ENCODE measurements at regions not wholly inside any gene's neighbourhood (a gene's known extent, or its start where the extent isn't known, plus 50 kb on each side); places are given as distances from the start of the nearest gene placed in this dataset.

DNA sequence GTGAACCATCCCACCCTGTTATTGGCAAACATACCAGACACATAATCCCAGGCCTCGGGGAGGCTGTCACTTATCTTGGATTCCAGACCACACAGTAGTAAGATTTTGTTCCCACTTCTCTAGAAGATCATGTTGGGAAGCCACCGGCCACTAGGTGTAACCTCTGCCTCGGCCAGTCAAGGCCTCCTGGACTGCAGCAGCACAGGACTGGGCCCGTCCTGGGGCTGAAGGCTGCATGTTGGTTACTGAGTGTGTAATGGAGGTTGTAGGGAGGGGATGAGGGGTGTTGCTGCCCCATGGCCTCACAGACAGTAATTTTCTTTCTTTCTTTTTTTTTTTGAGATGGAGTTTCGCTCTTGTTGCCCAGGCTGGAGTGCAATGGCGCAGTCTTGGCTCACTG, 92.4 kb upstream of the SYT13 start:
- TF ChIP-seq POLR2A (IDR thresholded peaks at IDR 0.05): no peak
- TF ChIP-seq, protein P1, sequence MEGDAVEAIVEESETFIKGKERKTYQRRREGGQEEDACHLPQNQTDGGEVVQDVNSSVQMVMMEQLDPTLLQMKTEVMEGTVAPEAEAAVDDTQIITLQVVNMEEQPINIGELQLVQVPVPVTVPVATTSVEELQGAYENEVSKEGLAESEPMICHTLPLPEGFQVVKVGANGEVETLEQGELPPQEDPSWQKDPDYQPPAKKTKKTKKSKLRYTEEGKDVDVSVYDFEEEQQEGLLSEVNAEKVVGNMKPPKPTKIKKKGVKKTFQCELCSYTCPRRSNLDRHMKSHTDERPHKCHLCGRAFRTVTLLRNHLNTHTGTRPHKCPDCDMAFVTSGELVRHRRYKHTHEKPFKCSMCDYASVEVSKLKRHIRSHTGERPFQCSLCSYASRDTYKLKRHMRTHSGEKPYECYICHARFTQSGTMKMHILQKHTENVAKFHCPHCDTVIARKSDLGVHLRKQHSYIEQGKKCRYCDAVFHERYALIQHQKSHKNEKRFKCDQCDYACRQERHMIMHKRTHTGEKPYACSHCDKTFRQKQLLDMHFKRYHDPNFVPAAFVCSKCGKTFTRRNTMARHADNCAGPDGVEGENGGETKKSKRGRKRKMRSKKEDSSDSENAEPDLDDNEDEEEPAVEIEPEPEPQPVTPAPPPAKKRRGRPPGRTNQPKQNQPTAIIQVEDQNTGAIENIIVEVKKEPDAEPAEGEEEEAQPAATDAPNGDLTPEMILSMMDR (IDR thresholded peaks at IDR 0.05): no peak

Measured in uterus (tissue), 2 donors.